GM06990 (cell line): ENCODE measurements at regions not wholly inside any gene's neighbourhood (a gene's known extent, or its start where the extent isn't known, plus 50 kb on each side); places are given as distances from the start of the nearest gene placed in this dataset.

Experiments used
- DNase-seq: peaks from one replicate; pipeline ENCODE4 v3.0.0-alpha.2; 2011; ENCODE audit not compliant: insufficient read length; ENCODE audit errors: extremely low read depth
- H3K27me3 ChIP-seq: replicated peaks from 2 replicates; pipeline ENCODE4 v1.6.0; 2011; ENCODE audit warnings: low read length; ENCODE audit not compliant: control insufficient read depth, insufficient read depth
- H3K36me3 ChIP-seq: 2 replicates; pipeline ENCODE4 v1.5.1; 2011; ENCODE audit warnings: low read length; ENCODE audit not compliant: control insufficient read depth, insufficient read depth
- H3K4me3 ChIP-seq: replicated peaks from 2 replicates; pipeline ENCODE4 v1.5.1; 2011; ENCODE audit warnings: low read depth, mild to moderate bottlenecking, control low read depth, low read length
- CTCF ChIP-seq: IDR thresholded peaks from 2 replicates; pipeline ENCODE4 v1.5.1; 2011; ENCODE audit warnings: low read length, control low read depth, mild to moderate bottlenecking, inconsistent platforms; ENCODE audit not compliant: insufficient read depth, poor library complexity, severe bottlenecking

GRCh38 chr10:121405096-121405495 is 193.1 kb downstream of the FGFR2 start:
- no peaks in the 10 kb centered on the region for H3K36me3 ChIP-seq
- no peak for TF ChIP-seq CTCF
- H3K27me3 ChIP-seq = no peaks in the 10 kb centered on the region
- no peak for DNase-seq
- no peak overlapping the region for H3K4me3 ChIP-seq

GRCh38 chr10:121405549-121405948 is 192.7 kb downstream of the FGFR2 start:
- TF ChIP-seq CTCF = no peak
- no peaks in the 10 kb centered on the region for H3K36me3 ChIP-seq
- H3K27me3 ChIP-seq = no peaks in the 10 kb centered on the region
- no peak overlapping the region for H3K4me3 ChIP-seq
- DNase-seq = no peak

- no peak overlapping the region for H3K4me3 ChIP-seq
- DNase-seq = no peak
- H3K36me3 ChIP-seq = no peaks in the 10 kb centered on the region
- H3K27me3 ChIP-seq = no peaks in the 10 kb centered on the region
- no peak for TF ChIP-seq CTCF
Observed at GRCh38 chr10:121405953-121406352, 192.3 kb downstream of the FGFR2 start.

GRCh38 chr10:121406823-121407545 is 191.3 kb downstream of the FGFR2 start:
- H3K36me3 ChIP-seq = no peaks in the 10 kb centered on the region
- DNase-seq = no peak
- no peak for TF ChIP-seq CTCF
- no peaks in the 10 kb centered on the region for H3K27me3 ChIP-seq
- no peak overlapping the region for H3K4me3 ChIP-seq

GRCh38 chr10:121409466-121410104 is 188.7 kb downstream of the FGFR2 start:
- H3K36me3 ChIP-seq = no peaks in the 10 kb centered on the region
- TF ChIP-seq CTCF = no peak
- no peak for DNase-seq

GRCh38 chr10:121411004-121411403 is 187.2 kb downstream of the FGFR2 start:
- Histone ChIP-seq H3K27me3 (no peaks in the 10 kb centered on the region), H3K4me3 (no peak overlapping the region), H3K36me3 (no peaks in the 10 kb centered on the region)
- TF ChIP-seq CTCF = no peak
- no peak for DNase-seq

More at GRCh38 chr10:121409466-121410104, 188.7 kb downstream of the FGFR2 start:
- no peak overlapping the region for H3K4me3 ChIP-seq
- no peaks in the 10 kb centered on the region for H3K27me3 ChIP-seq
